ENCODE measurements at regions not wholly inside any gene's neighbourhood (a gene's known extent, or its start where the extent isn't known, plus 50 kb on each side); places are given as distances from the start of the nearest gene placed in this dataset.
"Not testable (repeated sequence)": the region's sequence is repeated elsewhere in the genome, so short reads cannot be mapped to it uniquely, and the experiment has no call there.

GRCh38 chr4:31678356-31678755 lies 958.2 kb downstream of the PCDH7 start:
- no peak for DNase-seq

- DNase-seq: no peak
Observed at GRCh38 chr4:31682796-31683195, 962.6 kb downstream of the PCDH7 start.

- DNase-seq: no peak
Observed at GRCh38 chr4:31687717-31688342, 967.7 kb downstream of the PCDH7 start.

GRCh38 chr4:31692399-31692940 lies 972.3 kb downstream of the PCDH7 start:
- DNase-seq: no peak

- no peak for DNase-seq
Observed at GRCh38 chr4:31701256-31701655, 981.1 kb downstream of the PCDH7 start.

GRCh38 chr4:31702326-31702725 lies 982.2 kb downstream of the PCDH7 start:
- no peak for DNase-seq

- no peak for DNase-seq
Observed at GRCh38 chr4:31714238-31714637, 994.1 kb downstream of the PCDH7 start.

- DNase-seq: no peak
Observed at GRCh38 chr4:31715302-31715701, 995.1 kb downstream of the PCDH7 start.

GRCh38 chr4:31727030-31727429 lies 1006.9 kb downstream of the PCDH7 start:
- DNase-seq: no peak

- no peak for DNase-seq
Observed at GRCh38 chr4:31735004-31735403, 1014.8 kb downstream of the PCDH7 start.

GRCh38 chr4:31737419-31737818 lies 1017.2 kb downstream of the PCDH7 start:
- peak; percentile 15 for DNase-seq

GRCh38 chr4:31741326-31741725 lies 1021.2 kb downstream of the PCDH7 start:
- no peak for DNase-seq

- no peak for DNase-seq
Observed at GRCh38 chr4:31748382-31748781, 1028.2 kb downstream of the PCDH7 start.

- DNase-seq: not testable (repeated sequence)
Observed at GRCh38 chr4:31750581-31750980, 1030.4 kb downstream of the PCDH7 start.

GRCh38 chr4:31755751-31756150 lies 1035.6 kb downstream of the PCDH7 start:
- DNase-seq: no peak

GRCh38 chr4:31768756-31769155 lies 1048.6 kb downstream of the PCDH7 start:
- no peak for DNase-seq

GRCh38 chr4:31783311-31783710 lies 1063.1 kb downstream of the PCDH7 start:
- DNase-seq: no peak

- no peak for DNase-seq
Observed at GRCh38 chr4:31784558-31784957, 1064.4 kb downstream of the PCDH7 start.

GRCh38 chr4:31787701-31788100 lies 1067.5 kb downstream of the PCDH7 start:
- DNase-seq: no peak

- DNase-seq: no peak
Observed at GRCh38 chr4:31788676-31789075, 1068.5 kb downstream of the PCDH7 start.

GRCh38 chr4:31791666-31792065 lies 1071.5 kb downstream of the PCDH7 start:
- DNase-seq: no peak

GRCh38 chr4:31793907-31794306 lies 1073.7 kb downstream of the PCDH7 start:
- DNase-seq: no peak

- not testable (repeated sequence) for DNase-seq
Observed at GRCh38 chr4:31797052-31797451, 1076.9 kb downstream of the PCDH7 start.

- DNase-seq: no peak
Observed at GRCh38 chr4:31803526-31804195, 1083.5 kb downstream of the PCDH7 start.

- DNase-seq: no peak
Observed at GRCh38 chr4:31807036-31807435, 1086.9 kb downstream of the PCDH7 start.
